Bronchial epithelial cell (primary cell): ENCODE measurements at regions not wholly inside any gene's neighbourhood (a gene's known extent, or its start where the extent isn't known, plus 50 kb on each side); places are given as distances from the start of the nearest gene placed in this dataset.

Source experiments
- DNase-seq: peaks from one replicate; pipeline ENCODE4 v3.0.0-alpha.2; 2010; ENCODE audit warnings: low read depth
- FAIRE-seq: peaks from 2 replicates; lab custom pipeline; 2011; peaks lifted over from hg19 to GRCh38; lab: Jason Lieb, UNC
- H3K27me3 ChIP-seq: 2 replicates; pipeline ENCODE4 v1.5.1; 2011; ENCODE audit warnings: low read length; ENCODE audit not compliant: control insufficient read depth, insufficient read depth
- H3K36me3 ChIP-seq: 2 replicates; pipeline ENCODE4 v1.5.1; 2011; ENCODE audit warnings: low read length; ENCODE audit not compliant: control insufficient read depth, insufficient read depth
- H3K4me3 ChIP-seq: 2 replicates; pipeline ENCODE4 v1.5.1; 2011; ENCODE audit warnings: mild to moderate bottlenecking, low read depth, low read length, control low read depth
- TF ChIP-seq, protein P1 (sequence below): IDR thresholded peaks from 2 replicates; pipeline ENCODE4 v1.5.1; 2011; ENCODE audit warnings: mild to moderate bottlenecking, moderate library complexity, low read length, control low read depth, inconsistent platforms; ENCODE audit not compliant: insufficient read depth, severe bottlenecking

DNA sequence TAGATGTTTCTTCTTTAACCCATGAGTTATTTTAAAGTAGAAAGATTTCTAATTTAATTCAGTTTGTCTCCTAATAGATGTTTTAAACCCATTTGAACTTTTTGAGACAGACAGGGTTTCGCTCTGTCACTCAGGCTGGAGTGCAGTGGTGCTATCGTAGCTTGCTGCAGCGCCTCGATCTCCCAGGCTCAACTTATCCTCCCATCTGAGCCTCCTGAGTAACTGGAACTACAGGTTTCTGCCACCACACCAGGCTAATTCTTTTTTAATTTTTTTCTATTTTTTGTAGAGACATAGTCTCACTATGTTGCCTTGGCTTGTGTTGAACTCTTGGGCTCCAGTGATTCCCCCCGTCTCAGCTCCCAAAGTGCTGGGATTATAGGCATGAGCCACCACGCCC is 53.0 kb upstream of the RAB18 start:
- Histone ChIP-seq H3K27me3 (no peaks in the 10 kb centered on the region), H3K36me3 (no peaks in the 10 kb centered on the region), H3K4me3 (no peak overlapping the region)
- DNase-seq (no peak), FAIRE-seq (no peak)
- TF ChIP-seq, protein P1, sequence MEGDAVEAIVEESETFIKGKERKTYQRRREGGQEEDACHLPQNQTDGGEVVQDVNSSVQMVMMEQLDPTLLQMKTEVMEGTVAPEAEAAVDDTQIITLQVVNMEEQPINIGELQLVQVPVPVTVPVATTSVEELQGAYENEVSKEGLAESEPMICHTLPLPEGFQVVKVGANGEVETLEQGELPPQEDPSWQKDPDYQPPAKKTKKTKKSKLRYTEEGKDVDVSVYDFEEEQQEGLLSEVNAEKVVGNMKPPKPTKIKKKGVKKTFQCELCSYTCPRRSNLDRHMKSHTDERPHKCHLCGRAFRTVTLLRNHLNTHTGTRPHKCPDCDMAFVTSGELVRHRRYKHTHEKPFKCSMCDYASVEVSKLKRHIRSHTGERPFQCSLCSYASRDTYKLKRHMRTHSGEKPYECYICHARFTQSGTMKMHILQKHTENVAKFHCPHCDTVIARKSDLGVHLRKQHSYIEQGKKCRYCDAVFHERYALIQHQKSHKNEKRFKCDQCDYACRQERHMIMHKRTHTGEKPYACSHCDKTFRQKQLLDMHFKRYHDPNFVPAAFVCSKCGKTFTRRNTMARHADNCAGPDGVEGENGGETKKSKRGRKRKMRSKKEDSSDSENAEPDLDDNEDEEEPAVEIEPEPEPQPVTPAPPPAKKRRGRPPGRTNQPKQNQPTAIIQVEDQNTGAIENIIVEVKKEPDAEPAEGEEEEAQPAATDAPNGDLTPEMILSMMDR, result no peak

DNA sequence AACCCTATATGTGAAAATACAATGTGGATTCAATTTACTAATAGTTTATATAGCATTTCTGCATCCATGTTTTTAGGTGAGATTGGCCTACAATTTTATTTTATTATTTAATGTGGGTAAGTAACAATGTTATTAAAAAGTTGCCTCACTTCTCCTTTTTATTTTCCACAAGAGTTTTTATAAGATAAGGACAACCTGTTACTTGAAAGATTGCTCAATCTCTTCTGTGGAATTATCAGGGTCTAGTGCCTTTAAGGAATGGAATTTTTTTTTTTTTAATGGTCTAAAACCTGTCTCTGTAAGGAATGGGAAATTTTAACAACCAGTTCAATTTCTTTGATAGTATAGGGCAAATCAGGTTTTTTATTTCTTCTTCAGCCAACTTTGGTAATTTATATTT is 53.9 kb upstream of the RAB18 start:
- no peak for FAIRE-seq

DNA sequence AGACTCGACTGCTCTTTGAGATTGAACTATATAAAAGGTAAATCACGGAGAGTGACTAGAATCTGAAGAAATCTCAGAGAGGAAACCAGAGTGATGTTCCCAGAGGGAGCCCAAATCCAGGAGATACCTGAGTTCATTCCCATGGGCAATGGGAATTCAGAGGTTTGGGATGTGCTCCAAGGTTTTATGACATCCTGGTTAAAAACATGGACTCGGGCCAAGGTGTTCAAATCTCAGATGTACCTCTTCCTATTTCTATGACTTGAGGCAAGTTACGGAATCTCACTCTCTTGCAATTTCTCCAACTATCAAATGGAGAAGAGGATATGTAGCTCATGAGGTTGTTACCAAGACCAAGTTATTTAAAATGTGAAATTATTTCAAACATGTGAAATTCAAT is 54.5 kb upstream of the RAB18 start:
- no peak for FAIRE-seq
- Histone ChIP-seq H3K27me3 (no peaks in the 10 kb centered on the region), H3K36me3 (no peaks in the 10 kb centered on the region), H3K4me3 (no peak overlapping the region)
- no peak for DNase-seq
- TF ChIP-seq, protein P1, result no peak

More for the DNA sequence above, 53.9 kb upstream of the RAB18 start:
- Histone ChIP-seq H3K36me3 (no peaks in the 10 kb centered on the region), H3K4me3 (no peak overlapping the region), H3K27me3 (no peaks in the 10 kb centered on the region)
- no peak for DNase-seq
- TF ChIP-seq, protein P1, result no peak

DNA sequence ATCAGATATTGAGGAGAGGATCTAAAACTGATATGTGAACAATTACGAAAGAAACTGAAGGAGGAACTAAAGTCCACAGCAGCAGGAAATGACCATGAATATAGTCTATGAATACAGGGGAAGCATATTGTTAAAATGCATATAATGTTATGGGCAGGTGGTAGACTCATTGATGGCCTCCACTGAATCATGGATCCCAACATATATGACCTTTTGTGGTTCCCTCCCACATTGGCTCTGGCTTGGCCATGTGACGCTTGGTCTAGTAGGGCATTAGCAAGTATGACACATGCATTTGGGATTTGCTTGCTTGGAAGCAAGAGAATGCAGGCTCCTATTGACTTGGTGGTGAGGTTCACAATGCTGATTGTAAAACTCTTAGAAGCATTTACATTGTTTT is 55.2 kb upstream of the RAB18 start:
- FAIRE-seq (no peak), DNase-seq (peak; percentile 90)
- TF ChIP-seq, protein P1, result no peak
- no peaks in the 10 kb centered on the region for H3K36me3 ChIP-seq
- H3K4me3 ChIP-seq, result no peak overlapping the region
- no peaks in the 10 kb centered on the region for H3K27me3 ChIP-seq

GRCh38 chr10:27447540-27447939 is 56.6 kb upstream of the RAB18 start:
- Histone ChIP-seq H3K4me3 (no peak overlapping the region), H3K36me3 (no peaks in the 10 kb centered on the region), H3K27me3 (no peaks in the 10 kb centered on the region)
- TF ChIP-seq, protein P1, result no peak
- FAIRE-seq (no peak), DNase-seq (no peak)
